Endothelial cell (in vitro differentiated cells): ENCODE measurements at regions not wholly inside any gene's neighbourhood (a gene's known extent, or its start where the extent isn't known, plus 50 kb on each side); places are given as distances from the start of the nearest gene placed in this dataset.

Experiments used
- DNase-seq: peaks from one replicate; pipeline ENCODE4 v3.0.0; 2021; ENCODE audit warnings: low spot score
- H3K27ac Mint-ChIP-seq: one replicate; pipeline ENCODE4 v1.8.0; 2021; ENCODE audit warnings: mixed read lengths, inconsistent platforms; ENCODE audit not compliant: unreplicated experiment
- H3K27me3 Mint-ChIP-seq: one replicate; pipeline ENCODE4 v1.8.0; 2021; ENCODE audit warnings: mild to moderate bottlenecking, moderate library complexity, mixed read lengths, inconsistent platforms; ENCODE audit not compliant: unreplicated experiment
- H3K36me3 Mint-ChIP-seq: one replicate; pipeline ENCODE4 v1.8.0; 2021; ENCODE audit warnings: mild to moderate bottlenecking, low read depth, mixed read lengths, inconsistent platforms; ENCODE audit not compliant: unreplicated experiment
- H3K4me1 Mint-ChIP-seq: one replicate; pipeline ENCODE4 v1.8.0; 2021; ENCODE audit warnings: mild to moderate bottlenecking, mixed read lengths, inconsistent platforms; ENCODE audit not compliant: unreplicated experiment
- H3K4me3 Mint-ChIP-seq: one replicate; pipeline ENCODE4 v1.8.0; 2021; ENCODE audit warnings: mild to moderate bottlenecking, mixed read lengths, inconsistent platforms; ENCODE audit not compliant: unreplicated experiment
- H3K9me3 Mint-ChIP-seq: one replicate; pipeline ENCODE4 v1.8.0; 2021; ENCODE audit warnings: mixed read lengths, inconsistent platforms; ENCODE audit not compliant: unreplicated experiment
- CTCF ChIP-seq: fragments of 200-600 bp; sonication (generic); IDR thresholded peaks from one replicate; pipeline ENCODE4 v1.5.0; 2021; ENCODE audit warnings: antibody characterized with exemption; ENCODE audit not compliant: unreplicated experiment

DNA sequence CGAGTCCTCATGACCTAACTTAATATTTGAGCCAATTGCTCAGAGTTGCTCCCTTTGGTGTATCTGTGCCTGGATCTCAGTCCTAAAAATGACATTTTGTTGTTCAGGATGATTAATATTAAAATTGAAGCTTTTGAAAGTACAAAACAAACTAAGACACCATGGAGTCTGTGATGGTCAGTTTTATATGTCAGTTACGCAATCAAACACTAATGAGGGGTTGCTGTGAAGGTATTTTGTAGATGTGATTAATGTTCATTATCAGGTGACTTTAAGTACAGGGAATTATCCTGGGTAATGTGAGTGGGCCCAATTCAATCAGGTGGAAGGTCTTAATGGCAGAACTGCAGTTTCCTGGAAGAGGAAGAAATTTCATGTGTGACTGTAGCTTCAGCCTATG is 546.7 kb downstream of the REEP3 start:
- no peak for DNase-seq
- H3K36me3 Mint-ChIP-seq: no peaks in the 10 kb centered on the region
- H3K27ac Mint-ChIP-seq: no peak overlapping the region
- H3K4me1 Mint-ChIP-seq: peaks cover 25% of the 10 kb centered on the region
- H3K27me3 Mint-ChIP-seq: peaks cover 4% of the 10 kb centered on the region
- H3K9me3 Mint-ChIP-seq: no peaks in the 10 kb centered on the region
- H3K4me3 Mint-ChIP-seq: no peak overlapping the region
- no peak for TF ChIP-seq CTCF

DNA sequence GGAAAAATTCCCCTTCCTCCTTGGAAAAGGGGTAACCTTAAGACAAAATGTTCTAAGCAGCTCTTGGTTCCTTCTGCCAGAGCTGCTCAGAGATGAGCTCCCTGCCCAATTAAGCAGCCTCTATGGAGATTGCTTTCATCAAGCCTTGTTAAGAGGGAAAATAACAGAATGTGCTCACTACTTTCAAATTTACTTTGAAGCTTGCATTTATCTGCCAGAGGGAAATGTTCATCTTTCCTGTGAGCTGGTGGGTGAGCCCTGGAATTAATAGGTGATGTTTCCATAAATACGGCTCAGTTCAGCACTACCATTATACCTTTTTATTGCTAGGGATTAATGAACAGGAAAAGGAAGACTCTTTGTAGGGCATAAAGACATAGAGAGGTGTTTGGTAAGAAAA is 549.0 kb downstream of the REEP3 start:
- TF ChIP-seq CTCF: no peak
- DNase-seq: no peak
- H3K4me1 Mint-ChIP-seq: peaks cover 21% of the 10 kb centered on the region
- H3K36me3 Mint-ChIP-seq: no peaks in the 10 kb centered on the region
- no peaks in the 10 kb centered on the region for H3K9me3 Mint-ChIP-seq
- H3K4me3 Mint-ChIP-seq: no peak overlapping the region
- H3K27ac Mint-ChIP-seq: no peak overlapping the region
- H3K27me3 Mint-ChIP-seq: no peaks in the 10 kb centered on the region

DNA sequence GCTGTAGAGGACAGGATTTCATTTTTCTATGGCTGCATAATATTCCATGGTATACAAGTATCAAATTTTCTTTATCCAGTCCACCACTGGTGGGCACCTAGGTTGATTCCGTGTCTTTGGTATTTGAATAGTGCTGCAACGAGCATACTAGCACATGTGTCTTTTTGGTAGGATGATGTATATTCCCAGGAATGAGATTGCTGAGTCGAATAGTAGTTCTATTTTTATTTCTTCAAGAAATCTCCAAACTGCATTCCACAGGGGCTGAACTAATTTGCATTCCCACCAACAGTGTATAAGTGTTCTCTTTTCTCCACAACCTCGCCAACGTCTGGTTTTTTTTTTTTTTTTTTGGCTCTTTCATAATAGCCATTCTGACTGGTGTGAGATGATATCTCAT is 550.0 kb downstream of the REEP3 start:
- Mint-ChIP-seq H3K4me1 (peaks cover 25% of the 10 kb centered on the region), H3K36me3 (no peaks in the 10 kb centered on the region), H3K27me3 (no peaks in the 10 kb centered on the region), H3K27ac (no peak overlapping the region), H3K4me3 (no peak overlapping the region), H3K9me3 (no peaks in the 10 kb centered on the region)
- no peak for DNase-seq
- TF ChIP-seq CTCF: no peak

DNA sequence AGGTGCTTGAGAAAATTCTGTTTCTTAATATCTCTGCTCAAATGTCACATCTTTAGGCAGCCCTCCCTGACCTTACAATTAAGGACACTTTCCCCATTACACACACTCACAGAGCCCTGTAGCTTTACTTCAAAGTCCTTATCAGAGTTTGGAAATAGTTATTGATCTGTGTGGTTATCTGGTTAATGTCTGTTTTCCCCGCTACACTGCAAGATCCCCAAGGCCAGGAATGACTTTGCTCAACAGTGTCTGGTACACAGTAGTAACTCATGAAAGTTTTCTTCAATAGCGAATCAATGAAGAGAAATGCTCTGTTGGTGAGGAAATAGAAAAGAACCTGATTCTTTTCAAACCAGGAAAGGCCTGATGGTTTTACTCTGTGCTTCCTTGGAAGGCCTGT is 554.4 kb downstream of the REEP3 start:
- Mint-ChIP-seq H3K9me3 (no peaks in the 10 kb centered on the region), H3K27me3 (no peaks in the 10 kb centered on the region), H3K4me1 (peaks cover 12% of the 10 kb centered on the region), H3K36me3 (no peaks in the 10 kb centered on the region), H3K27ac (no peak overlapping the region), H3K4me3 (no peak overlapping the region)
- DNase-seq: no peak
- TF ChIP-seq CTCF: no peak

GRCh38 chr10:64076322-64076940 is 555.2 kb downstream of the REEP3 start:
- no peak overlapping the region for H3K27ac Mint-ChIP-seq
- no peak overlapping the region for H3K4me3 Mint-ChIP-seq
- TF ChIP-seq CTCF: no peak
- no peaks in the 10 kb centered on the region for H3K27me3 Mint-ChIP-seq
- H3K4me1 Mint-ChIP-seq: peaks cover 12% of the 10 kb centered on the region
- H3K36me3 Mint-ChIP-seq: no peaks in the 10 kb centered on the region
- no peaks in the 10 kb centered on the region for H3K9me3 Mint-ChIP-seq
- no peak for DNase-seq
